ENCODE measurements at regions not wholly inside any gene's neighbourhood (a gene's known extent, or its start where the extent isn't known, plus 50 kb on each side); places are given as distances from the start of the nearest gene placed in this dataset.

DNA sequence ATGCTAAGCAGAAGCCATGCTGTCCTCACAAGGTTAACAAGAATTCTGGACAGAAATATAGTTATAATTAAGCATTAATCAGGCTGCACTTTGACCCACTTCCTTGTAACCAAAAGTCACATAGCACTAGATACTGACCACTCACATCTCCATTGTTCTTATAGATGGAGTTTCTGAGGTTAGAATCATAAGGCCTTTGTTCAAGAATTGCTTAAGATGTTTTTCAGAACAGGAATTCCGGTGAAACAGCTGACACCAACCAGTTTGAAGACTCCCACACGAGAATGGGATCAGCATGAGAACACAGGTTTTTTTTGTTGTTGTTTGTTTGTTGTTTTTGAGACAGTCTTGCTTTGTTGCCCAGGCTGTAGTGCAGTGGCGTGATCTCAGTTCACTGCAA, 488.3 kb upstream of the NRP1 start:
- no peak overlapping the region for H3K4me3 ChIP-seq (ENCODE audit: low read depth, low read length)
- no peak for DNase-seq (ENCODE audit: low read depth)
- TF ChIP-seq, protein P1, sequence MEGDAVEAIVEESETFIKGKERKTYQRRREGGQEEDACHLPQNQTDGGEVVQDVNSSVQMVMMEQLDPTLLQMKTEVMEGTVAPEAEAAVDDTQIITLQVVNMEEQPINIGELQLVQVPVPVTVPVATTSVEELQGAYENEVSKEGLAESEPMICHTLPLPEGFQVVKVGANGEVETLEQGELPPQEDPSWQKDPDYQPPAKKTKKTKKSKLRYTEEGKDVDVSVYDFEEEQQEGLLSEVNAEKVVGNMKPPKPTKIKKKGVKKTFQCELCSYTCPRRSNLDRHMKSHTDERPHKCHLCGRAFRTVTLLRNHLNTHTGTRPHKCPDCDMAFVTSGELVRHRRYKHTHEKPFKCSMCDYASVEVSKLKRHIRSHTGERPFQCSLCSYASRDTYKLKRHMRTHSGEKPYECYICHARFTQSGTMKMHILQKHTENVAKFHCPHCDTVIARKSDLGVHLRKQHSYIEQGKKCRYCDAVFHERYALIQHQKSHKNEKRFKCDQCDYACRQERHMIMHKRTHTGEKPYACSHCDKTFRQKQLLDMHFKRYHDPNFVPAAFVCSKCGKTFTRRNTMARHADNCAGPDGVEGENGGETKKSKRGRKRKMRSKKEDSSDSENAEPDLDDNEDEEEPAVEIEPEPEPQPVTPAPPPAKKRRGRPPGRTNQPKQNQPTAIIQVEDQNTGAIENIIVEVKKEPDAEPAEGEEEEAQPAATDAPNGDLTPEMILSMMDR (conservative IDR thresholded peaks at IDR 0.05; ENCODE audit: low read depth, low read length), result no peak

DNA sequence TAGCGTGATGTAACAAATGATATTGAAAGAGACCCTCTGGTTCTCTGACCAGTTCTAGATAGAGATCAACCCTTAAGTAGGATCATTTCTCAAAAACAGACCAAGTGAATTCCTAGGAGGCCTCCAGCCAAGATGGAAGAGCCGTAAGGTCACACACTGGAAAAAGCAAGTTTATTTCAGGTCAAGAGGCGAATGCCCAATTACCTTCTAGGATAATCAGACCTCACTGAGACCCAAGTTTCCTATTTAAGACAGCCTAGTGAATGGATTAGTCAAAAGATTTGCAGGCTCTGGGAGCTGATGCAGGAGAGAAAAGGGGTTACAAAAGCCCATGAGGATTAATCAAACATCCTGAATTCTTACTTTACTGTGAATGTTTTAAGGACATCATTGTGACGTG, 486.1 kb upstream of the NRP1 start:
- no peak overlapping the region for H3K4me3 ChIP-seq (ENCODE audit: low read depth, low read length)
- TF ChIP-seq, protein P1 (conservative IDR thresholded peaks at IDR 0.05; ENCODE audit: low read depth, low read length), result no peak

DNA sequence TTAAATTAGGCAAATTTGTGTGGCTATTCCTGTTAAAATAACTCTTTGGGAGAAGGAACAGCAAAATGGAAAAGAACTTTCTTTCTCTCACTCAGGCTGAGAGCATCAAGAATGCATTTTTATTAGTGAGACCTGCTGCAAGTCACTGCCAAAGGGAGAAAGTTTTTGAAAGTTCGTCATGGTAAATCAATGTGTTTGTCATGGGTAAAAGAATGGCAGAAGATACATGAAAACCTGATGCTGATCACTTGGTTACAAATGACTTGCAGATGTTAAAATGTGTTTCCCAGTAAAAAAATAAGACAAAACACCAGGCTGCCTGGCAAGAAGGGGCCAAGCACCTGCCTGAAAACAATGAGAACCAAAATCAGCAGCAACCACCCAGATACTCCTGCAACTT, 484.7 kb upstream of the NRP1 start:
- TF ChIP-seq, protein P1 (conservative IDR thresholded peaks at IDR 0.05; ENCODE audit: low read depth, low read length), result no peak
- no peak overlapping the region for H3K4me3 ChIP-seq (ENCODE audit: low read depth, low read length)
- no peak for DNase-seq (ENCODE audit: low read depth)

More for the DNA sequence above, 486.1 kb upstream of the NRP1 start:
- DNase-seq (ENCODE audit: low read depth), result no peak

DNA sequence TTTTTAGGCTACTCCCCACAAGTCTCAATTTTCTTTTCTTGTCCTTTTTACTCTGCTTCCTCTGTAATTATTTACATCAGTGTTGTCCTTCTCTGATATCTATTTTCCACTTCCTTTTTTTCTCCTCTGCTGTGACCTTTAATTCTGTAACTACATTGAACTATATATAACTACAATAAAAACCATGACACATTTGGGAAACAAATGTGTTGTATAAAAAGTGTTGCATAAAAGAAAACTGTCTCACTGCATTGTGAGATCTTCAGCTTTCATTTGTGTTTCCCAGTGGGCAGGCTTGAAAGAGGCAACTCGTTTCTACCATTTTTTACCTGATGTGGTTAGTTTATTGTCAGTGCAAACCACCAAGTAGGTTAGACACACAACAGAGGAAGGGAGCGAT, 483.9 kb upstream of the NRP1 start:
- TF ChIP-seq, protein P1 (conservative IDR thresholded peaks at IDR 0.05; ENCODE audit: low read depth, low read length), result no peak
- H3K4me3 ChIP-seq (ENCODE audit: low read depth, low read length), result no peak overlapping the region
- no peak for DNase-seq (ENCODE audit: low read depth)

DNA sequence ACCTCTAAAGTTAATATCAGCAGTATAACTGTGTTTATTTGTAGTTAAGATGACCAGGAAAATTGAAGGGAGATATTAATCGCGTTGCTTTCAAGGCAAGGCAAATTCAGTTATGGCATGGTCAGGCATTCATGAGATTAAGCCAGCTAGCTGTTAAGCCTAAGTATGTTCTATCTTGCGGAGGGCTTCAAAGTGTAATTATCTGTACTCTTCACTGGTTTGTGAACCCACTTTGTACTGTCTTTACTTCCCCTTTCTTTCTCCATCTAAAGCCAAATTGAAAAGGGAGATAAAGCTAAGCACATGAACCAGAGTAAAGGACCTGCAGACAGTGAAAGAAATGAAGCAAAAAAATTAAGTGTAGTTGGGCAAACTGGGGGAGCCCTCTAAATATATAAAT, 483.1 kb upstream of the NRP1 start:
- TF ChIP-seq, protein P1 (conservative IDR thresholded peaks at IDR 0.05; ENCODE audit: low read depth, low read length), result no peak
- H3K4me3 ChIP-seq (ENCODE audit: low read depth, low read length), result no peak overlapping the region
- no peak for DNase-seq (ENCODE audit: low read depth)

DNA sequence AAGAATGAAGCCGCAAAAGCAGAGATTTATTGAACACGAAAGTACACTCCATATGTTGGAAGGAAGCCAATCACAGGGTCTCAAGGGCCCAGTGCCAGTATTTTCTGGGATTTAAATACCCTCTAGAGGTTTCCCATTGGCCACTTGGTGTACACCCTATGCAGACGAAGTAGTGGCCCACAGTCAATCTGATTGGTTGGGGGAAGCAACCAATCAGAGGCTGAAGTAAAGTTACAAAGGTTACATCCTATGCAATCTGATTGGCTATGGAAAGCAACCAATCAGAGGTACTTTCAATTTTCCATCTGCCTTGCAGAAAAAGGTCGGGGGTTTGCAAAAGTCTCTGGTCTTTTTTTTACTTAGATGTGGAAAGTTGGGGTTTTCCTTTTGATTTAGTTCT, 481.3 kb upstream of the NRP1 start:
- H3K4me3 ChIP-seq (ENCODE audit: low read depth, low read length), result no peak overlapping the region
- DNase-seq (ENCODE audit: low read depth), result no peak
- TF ChIP-seq, protein P1 (conservative IDR thresholded peaks at IDR 0.05; ENCODE audit: low read depth, low read length), result no peak

DNA sequence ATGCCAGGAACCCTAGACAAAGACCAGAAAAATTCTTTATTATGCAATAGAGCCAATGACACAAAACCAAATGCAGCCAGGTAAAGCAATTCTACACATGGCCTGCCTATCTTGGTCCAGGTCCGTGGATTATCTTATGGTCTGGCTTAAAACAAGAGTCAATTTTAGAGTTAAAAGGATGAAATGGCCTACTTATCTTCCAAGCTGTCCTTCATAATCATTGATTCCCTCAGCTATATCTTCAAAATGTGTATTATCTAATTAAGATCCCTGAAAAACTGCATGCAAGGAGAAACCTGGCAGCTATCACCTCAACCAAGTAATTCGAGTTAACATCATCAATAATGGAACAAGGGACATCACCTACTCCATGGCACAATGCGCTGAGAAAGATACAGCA, 479.4 kb upstream of the NRP1 start:
- TF ChIP-seq, protein P1 (conservative IDR thresholded peaks at IDR 0.05; ENCODE audit: low read depth, low read length), result no peak
- H3K4me3 ChIP-seq (ENCODE audit: low read depth, low read length), result no peak overlapping the region
- no peak for DNase-seq (ENCODE audit: low read depth)
